ENCODE measurements at regions not wholly inside any gene's neighbourhood (a gene's known extent, or its start where the extent isn't known, plus 50 kb on each side); places are given as distances from the start of the nearest gene placed in this dataset.

DNA sequence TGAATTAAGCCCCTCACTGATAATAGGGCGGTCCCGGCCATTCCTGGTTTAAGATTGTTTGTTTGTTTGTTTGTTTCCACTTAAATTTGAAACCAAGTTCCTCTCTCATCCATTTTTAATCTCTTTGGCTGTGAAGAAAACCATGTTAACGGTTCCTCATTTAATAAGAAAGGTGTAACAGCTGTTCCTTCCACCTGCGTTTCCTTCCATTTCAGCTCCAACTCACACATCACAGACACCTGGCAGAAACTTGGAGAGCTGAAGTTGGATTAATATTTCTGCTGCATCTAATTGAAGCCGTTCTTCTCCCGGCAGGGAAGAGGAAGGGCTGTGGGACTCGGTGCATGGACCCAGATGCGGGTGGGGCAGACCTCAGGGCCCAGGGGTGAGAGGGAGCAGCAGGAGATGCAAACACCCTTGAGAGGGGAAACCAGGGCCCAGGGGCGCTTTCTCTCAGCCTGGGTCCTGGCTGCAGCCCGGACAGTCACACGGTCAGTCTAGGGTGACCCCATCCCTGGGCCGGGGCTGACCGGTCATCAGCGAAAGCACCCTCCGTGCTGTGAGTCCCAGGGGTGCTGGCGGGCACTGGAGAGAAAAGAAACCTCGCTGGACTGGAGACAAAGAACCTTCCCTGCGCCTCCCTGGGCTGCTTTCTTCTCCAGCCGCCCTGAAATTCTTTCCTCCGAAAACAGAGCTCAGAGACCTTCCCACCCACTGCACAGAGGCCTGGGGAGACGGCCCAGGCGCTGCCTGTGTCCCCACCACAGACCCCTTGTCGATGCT is 242.0 kb downstream of the BRD1 start:
- no peaks in the 10 kb centered on the region for H3K79me2 ChIP-seq (ENCODE audit: low read length)
- H3K9ac ChIP-seq (ENCODE audit: low read length): no peak overlapping the region
- H3K9me2 ChIP-seq (replicated peaks; ENCODE audit: low read length): no peaks in the 10 kb centered on the region
- no TSS peak for BruUV-seq (replicated peaks)
- H3K4me2 ChIP-seq (ENCODE audit: low read length): no peak overlapping the region
- TF ChIP-seq EZH2phosphoT487 (IDR thresholded peaks at IDR 0.05; ENCODE audit: borderline replicate concordance, low read length) (no peak), EZH2 (IDR thresholded peaks at IDR 0.05; ENCODE audit: low read length, unreplicated experiment) (no peak)
- TF ChIP-seq, protein P1, sequence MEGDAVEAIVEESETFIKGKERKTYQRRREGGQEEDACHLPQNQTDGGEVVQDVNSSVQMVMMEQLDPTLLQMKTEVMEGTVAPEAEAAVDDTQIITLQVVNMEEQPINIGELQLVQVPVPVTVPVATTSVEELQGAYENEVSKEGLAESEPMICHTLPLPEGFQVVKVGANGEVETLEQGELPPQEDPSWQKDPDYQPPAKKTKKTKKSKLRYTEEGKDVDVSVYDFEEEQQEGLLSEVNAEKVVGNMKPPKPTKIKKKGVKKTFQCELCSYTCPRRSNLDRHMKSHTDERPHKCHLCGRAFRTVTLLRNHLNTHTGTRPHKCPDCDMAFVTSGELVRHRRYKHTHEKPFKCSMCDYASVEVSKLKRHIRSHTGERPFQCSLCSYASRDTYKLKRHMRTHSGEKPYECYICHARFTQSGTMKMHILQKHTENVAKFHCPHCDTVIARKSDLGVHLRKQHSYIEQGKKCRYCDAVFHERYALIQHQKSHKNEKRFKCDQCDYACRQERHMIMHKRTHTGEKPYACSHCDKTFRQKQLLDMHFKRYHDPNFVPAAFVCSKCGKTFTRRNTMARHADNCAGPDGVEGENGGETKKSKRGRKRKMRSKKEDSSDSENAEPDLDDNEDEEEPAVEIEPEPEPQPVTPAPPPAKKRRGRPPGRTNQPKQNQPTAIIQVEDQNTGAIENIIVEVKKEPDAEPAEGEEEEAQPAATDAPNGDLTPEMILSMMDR (conservative IDR thresholded peaks at IDR 0.05; ENCODE audit: low read depth, low read length): no peak
- no peaks in the 10 kb centered on the region for H3F3A ChIP-seq (ENCODE audit: low read length, unreplicated experiment)
- no peaks in the 10 kb centered on the region for H3K36me3 ChIP-seq (ENCODE audit: low read depth, low read length)
- no peaks in the 10 kb centered on the region for H3K4me1 ChIP-seq (ENCODE audit: insufficient read depth, low read length)
- H3K4me3 ChIP-seq (ENCODE audit: low read length): no peak overlapping the region
- no peak overlapping the region for H2AFZ ChIP-seq (ENCODE audit: low read length)
- intact Hi-C loops (cut with micrococcal nuclease): no loop called here
- no peaks in the 10 kb centered on the region for H3K9me3 ChIP-seq (ENCODE audit: low read length)
- POLR2A ChIA-PET (ENCODE audit: unreplicated experiment): no interaction called here
- no peak overlapping the region for H3K27ac ChIP-seq (ENCODE audit: low read length)
- no peak for DNase-seq
- CTCF ChIA-PET: no interaction called here
- H4K20me1 ChIP-seq (ENCODE audit: low read length): no peaks in the 10 kb centered on the region
- peaks cover 75% of the 10 kb centered on the region for H3K27me3 ChIP-seq (ENCODE audit: low read length)
- ATAC-seq: no peak

GRCh38 chr22:49583886-49584505 is 243.7 kb downstream of the BRD1 start:
- Histone ChIP-seq H3K9me2 (replicated peaks; ENCODE audit: low read length) (no peaks in the 10 kb centered on the region), H2AFZ (ENCODE audit: low read length) (no peak overlapping the region), H3K27ac (ENCODE audit: low read length) (no peak overlapping the region), H3K79me2 (ENCODE audit: low read length) (no peaks in the 10 kb centered on the region), H3K9ac (ENCODE audit: low read length) (no peak overlapping the region), H3K9me3 (ENCODE audit: low read length) (no peaks in the 10 kb centered on the region), H3K27me3 (ENCODE audit: low read length) (peaks cover 60% of the 10 kb centered on the region), H3K4me3 (ENCODE audit: low read length) (no peak overlapping the region), H4K20me1 (ENCODE audit: low read length) (no peaks in the 10 kb centered on the region), H3K4me1 (ENCODE audit: insufficient read depth, low read length) (no peaks in the 10 kb centered on the region), H3K4me2 (ENCODE audit: low read length) (no peak overlapping the region), H3K36me3 (ENCODE audit: low read depth, low read length) (no peaks in the 10 kb centered on the region), H3F3A (ENCODE audit: low read length, unreplicated experiment) (no peaks in the 10 kb centered on the region)
- ATAC-seq: no peak
- intact Hi-C loops (cut with micrococcal nuclease): no loop called here
- TF ChIP-seq, protein P1 (conservative IDR thresholded peaks at IDR 0.05; ENCODE audit: low read depth, low read length): no peak
- TF ChIP-seq EZH2 (IDR thresholded peaks at IDR 0.05; ENCODE audit: low read length, unreplicated experiment): no peak
- no peak for TF ChIP-seq EZH2phosphoT487 (IDR thresholded peaks at IDR 0.05; ENCODE audit: borderline replicate concordance, low read length)
- ChIA-PET POLR2A (ENCODE audit: unreplicated experiment) (no interaction called here), CTCF (no interaction called here)
- no TSS peak for BruUV-seq (replicated peaks)
- no peak for DNase-seq

GRCh38 chr22:49583341-49583740 is 244.3 kb downstream of the BRD1 start:
- intact Hi-C loops (cut with micrococcal nuclease): no loop called here
- POLR2A ChIA-PET (ENCODE audit: unreplicated experiment): no interaction called here
- Histone ChIP-seq H2AFZ (ENCODE audit: low read length) (no peak overlapping the region), H3K4me1 (ENCODE audit: insufficient read depth, low read length) (no peaks in the 10 kb centered on the region), H3K4me2 (ENCODE audit: low read length) (no peak overlapping the region), H3K4me3 (ENCODE audit: low read length) (no peak overlapping the region), H3K9me3 (ENCODE audit: low read length) (no peaks in the 10 kb centered on the region), H3K79me2 (ENCODE audit: low read length) (no peaks in the 10 kb centered on the region), H4K20me1 (ENCODE audit: low read length) (no peaks in the 10 kb centered on the region), H3F3A (ENCODE audit: low read length, unreplicated experiment) (no peaks in the 10 kb centered on the region), H3K9ac (ENCODE audit: low read length) (no peak overlapping the region), H3K9me2 (replicated peaks; ENCODE audit: low read length) (no peaks in the 10 kb centered on the region), H3K27ac (ENCODE audit: low read length) (no peak overlapping the region), H3K27me3 (ENCODE audit: low read length) (peaks cover 60% of the 10 kb centered on the region), H3K36me3 (ENCODE audit: low read depth, low read length) (no peaks in the 10 kb centered on the region)
- ATAC-seq: no peak
- CTCF ChIA-PET: no interaction called here
- DNase-seq: no peak
- TF ChIP-seq EZH2phosphoT487 (IDR thresholded peaks at IDR 0.05; ENCODE audit: borderline replicate concordance, low read length): no peak
- no peak for TF ChIP-seq EZH2 (IDR thresholded peaks at IDR 0.05; ENCODE audit: low read length, unreplicated experiment)
- TF ChIP-seq, protein P1 (conservative IDR thresholded peaks at IDR 0.05; ENCODE audit: low read depth, low read length): no peak
- BruUV-seq (replicated peaks): no TSS peak

Data from PC-3 (cell line).